Hepatic stellate cell (primary cell): ENCODE measurements at regions not wholly inside any gene's neighbourhood (a gene's known extent, or its start where the extent isn't known, plus 50 kb on each side); places are given as distances from the start of the nearest gene placed in this dataset.

Experiments
- DNase-seq: peaks from one replicate; pipeline ENCODE4 v3.0.0; 2011; ENCODE audit warnings: low spot score

DNA sequence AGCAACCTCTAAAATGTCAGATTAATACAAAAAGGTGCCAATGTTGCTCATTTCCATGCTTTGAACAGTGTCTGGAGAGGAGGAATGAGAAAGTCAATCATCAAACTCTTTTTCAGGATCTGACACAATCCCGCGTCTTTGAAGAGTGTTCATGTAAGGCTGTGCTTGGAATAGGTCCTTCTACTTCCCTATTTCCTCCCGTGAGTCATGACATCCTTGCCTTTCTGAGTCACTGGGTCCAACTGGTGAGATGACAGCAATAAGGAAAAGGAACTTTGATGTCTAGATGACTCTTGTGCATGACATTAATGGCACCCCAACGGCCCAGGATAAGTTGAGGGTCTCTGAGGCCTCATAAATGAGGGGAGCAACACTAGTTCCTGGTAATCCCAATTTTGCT lies 109.0 kb upstream of the CELF4 start:
- no peak for DNase-seq

- no peak for DNase-seq
Measured at GRCh38 chr18:37673671-37674070, 108.1 kb upstream of the CELF4 start.

DNA sequence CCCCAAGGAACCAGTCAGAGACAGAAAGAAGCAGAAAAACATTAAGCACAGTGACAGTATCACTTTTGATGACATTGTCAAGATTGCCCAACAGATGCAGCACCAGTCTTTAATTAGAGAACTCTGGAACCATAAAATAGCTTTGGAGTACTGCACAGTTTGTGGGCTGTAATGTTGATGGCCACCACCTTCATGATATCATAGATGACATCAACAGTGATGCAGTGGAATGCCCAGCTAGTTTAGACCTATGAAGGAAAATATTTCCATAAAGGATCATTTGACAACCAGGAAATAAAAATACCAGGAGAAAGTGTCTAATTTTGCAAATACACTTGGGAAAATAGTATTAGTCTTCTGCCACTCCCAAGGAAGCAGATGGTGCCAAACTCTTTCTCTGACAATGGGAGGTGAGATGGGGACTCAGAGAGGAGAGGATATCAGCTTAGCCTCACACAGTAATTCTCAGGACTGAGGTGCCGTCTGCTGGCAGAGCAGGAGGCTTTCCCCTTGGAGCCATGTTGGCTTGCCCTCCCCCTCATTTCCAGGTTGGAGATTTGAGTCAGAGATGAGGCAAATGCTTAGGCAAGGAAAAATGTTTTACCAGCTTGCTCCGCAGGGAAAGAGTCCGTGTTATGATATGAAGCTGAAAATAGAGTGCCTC lies 107.5 kb upstream of the CELF4 start:
- DNase-seq, result no peak

GRCh38 chr18:37672001-37672400 lies 106.4 kb upstream of the CELF4 start:
- no peak for DNase-seq

DNA sequence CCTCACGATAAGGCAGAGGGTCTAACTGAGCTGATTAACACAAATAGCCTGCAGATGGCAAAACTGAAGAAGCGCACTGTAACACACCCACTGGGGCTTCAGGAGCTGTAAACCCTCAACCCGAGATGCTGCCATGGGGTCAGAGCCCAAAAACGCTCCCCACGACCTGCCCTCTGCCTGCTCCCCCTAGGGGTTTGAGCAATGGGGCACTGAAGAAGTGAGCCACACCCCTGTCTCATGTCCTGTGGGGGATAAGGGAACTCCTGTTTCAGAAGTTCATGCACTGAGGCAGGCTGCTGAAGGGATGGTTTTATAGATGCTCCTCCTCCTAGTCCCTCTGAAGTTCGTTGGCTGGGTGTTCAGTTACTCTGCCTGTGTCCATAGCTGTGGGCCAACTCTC lies 105.9 kb upstream of the CELF4 start:
- no peak for DNase-seq

DNA sequence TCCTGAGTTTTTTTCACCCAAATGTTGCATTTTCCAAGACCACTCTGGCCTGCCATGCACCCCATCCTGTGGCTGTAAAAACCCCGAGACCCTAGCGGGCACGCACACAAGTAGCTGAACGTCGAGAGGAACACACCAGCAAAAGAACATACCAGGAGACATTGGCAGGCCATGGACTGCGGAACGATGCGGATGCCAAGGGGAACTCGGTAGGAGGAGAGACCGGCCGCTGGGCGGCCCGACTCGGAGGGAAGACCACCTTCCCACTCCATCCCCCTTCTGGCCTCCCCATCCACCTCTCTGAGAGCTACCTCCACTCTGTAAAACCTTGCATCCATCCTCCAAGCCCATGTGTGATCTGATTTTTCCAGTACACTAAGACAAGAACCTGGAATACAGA lies 105.5 kb upstream of the CELF4 start:
- DNase-seq, result no peak

DNA sequence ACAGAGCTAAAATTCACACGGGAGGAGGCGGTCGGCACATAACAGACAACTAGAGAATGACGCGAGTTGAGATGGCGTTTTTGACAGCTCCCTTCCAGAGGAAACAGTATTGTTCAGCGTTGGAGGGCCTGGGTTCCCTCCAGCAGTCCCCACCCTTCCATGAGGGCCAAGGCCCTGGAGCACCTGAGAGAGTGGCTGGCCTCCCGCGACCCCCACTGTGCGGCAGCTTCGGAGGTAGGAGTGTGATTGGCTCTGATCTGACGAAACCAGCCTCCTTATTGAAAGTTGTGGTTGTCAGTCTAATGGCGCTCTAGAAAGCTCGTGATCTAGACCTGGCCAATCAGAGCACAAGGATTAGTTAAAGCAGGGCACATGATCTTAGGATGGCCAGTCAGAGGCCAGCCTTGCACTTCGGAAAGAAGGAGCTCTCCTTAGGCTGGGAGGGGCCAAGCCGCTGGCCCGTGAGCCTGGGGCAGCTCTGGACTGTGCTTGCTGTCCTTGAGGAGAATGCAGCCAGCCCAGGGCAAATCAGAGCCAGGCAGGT lies 104.5 kb upstream of the CELF4 start:
- DNase-seq, result no peak

DNA sequence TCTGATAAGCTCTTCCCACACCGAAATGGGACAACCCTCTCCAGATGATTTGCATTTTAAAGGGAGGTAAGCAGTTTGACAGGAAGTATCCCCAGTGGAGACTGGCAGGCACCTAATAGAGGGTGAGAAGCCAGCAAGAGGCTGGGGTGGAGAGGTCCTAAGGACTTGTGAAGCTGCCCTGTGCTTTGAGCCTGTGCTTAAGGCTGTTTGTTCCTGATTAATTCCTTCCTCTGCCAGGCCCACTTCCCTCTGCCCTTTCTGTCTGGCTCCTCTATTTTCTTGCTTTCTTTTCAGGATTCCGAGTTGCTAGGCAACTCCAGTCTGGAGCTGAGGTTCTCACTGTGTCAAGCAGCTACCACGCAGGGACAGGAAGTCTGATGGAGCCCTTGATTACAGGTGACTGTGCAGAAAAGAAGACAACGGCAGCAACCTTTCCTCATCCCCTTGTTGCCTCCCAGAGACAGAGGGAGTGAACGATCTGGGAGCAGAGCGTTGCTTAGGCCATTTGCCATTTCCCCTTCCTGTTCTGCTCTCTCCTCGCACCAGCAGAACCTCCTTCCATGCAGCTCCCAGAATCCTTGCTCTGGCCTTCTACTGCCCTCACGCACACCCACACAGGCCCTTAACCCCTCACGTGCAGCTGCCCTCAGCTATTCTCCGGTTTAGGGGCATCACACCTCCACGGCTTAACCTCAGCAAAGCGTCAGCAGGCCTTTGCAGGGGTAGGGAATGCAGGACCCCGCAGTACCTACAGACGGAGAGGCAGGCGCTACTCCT lies 103.6 kb upstream of the CELF4 start:
- DNase-seq, result no peak

DNA sequence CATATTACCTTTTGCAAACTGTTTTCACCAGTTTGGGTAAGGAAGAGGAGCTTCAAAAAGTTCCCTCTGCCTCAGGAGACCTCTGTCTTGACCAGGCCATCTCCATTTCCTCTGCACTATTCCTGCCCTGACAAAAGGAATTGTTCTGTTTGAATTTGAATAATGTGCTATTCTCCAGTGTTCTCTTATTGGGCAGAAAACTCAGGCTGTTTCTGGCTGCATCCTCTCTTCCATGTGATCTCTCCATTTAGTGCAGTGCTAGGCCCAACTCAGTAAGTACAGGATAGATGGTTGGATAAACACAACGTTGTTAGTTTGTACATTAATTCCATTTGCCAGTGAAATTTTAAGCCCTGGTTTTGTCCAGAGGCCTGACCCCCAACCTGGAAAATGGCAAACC lies 102.2 kb upstream of the CELF4 start:
- no peak for DNase-seq

DNA sequence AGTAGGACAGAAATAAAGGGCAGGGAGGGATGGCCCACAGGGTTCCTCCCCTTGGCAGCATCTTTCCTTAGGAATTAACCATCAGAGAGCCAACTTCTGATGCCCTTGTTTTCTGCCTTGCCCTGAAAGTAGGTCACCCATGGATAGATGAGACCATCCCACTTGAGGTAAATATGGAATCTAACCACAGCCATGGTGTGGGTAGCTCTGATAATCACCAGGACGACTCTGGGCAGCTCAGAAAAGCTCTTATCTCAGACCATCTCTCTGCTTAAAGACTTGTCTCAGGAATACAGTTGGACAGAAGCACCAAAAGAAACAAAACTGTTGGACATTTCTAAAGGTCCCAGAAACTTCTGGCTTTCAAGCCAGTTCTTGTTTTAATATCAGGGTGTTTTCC lies 101.4 kb upstream of the CELF4 start:
- no peak for DNase-seq

DNA sequence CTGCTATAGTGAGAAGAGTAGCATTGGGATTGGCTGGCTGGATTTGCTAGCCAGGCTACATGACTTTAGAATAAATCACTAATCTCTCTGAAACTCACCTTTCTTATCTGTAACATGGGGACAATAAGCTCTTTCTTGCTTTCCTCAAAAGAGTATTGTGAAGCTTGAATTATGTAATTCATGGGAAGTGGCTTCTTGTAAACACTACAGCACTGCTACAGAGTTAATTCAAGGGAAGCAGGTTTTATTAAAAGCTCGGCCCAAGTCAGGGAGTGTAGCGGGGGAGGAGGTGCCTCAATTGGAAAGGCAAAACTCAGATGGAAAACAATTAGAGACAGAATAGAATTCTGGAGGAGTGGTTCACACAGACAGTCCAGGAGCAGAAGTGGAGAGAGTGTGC lies 100.9 kb upstream of the CELF4 start:
- no peak for DNase-seq

DNA sequence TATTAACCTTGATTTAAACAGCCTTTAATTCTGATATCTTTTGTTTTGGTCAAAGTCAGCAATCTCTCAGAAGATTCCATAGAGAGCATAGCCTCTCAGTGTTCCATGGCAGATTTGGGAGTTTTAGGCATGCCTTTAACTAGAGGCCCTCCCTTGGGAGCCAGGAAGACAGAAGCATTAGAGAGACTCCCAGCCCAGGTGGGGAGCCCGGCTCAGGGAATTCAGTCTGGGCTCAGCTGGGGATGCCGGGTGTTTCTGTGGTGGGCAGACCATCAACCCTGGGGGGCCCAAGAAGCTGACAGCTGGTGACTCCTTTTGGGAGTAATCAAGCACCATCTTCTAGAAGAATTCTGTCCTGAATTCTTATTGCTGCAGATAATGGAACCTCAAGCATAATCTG lies 99.7 kb upstream of the CELF4 start:
- DNase-seq, result no peak

DNA sequence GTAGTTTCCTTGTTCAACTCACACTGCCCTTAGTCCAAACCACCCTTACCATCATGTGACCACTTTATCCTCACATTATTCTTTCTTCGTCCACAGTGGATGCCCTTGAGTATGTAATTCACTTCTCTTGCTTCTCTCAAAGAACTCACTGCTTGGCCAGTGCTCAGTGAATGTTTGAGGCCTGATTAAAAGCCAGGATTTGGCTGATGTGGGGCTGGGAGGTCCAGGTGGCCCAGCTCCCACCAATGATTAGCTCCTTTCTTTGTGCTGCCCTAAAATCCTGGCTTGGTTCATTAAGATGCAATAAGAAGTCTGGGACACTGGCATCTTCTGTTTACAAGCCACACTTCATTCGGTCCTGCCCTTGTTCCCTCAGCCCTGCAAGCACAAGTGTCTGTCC lies 97.8 kb upstream of the CELF4 start:
- DNase-seq, result no peak

DNA sequence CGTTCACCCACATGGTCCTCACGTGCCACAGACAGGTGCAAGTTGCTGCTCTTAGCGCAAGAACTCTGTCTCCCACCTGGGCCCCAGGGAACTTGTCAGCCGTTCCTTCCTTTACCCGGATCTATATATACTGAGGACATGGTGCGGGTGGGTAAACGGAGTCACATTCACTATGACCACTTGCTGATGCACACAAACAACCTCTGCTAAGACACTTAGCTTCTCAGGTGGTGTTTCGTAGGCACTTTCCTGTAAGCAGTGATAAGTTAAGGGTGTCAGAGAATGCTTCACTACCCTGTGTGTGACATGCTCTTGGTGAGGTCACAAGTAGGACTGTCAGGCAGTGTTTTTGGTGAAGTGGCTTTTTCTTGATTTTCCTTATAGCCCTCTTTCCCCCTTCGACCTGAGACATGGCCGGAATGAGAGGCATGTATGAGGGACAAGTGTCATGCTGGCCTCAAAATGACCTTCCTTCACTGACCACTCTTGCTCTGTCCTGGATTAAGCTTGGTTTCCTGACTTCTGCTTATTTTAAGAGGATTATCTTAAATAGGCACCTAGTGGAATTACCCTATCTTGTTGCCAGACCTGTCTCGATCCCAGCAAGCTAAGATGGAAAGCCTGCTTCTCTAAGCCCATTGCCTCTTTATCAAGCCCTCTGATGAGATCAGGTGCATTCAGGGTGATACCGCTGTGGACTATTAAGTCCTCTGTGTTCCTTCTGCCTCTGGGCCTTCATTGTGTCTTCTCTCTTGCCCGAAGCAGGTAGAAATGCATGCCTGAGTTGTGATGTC lies 97.1 kb upstream of the CELF4 start:
- DNase-seq, result no peak

- no peak for DNase-seq
Measured at GRCh38 chr18:37662099-37662498, 96.5 kb upstream of the CELF4 start.

DNA sequence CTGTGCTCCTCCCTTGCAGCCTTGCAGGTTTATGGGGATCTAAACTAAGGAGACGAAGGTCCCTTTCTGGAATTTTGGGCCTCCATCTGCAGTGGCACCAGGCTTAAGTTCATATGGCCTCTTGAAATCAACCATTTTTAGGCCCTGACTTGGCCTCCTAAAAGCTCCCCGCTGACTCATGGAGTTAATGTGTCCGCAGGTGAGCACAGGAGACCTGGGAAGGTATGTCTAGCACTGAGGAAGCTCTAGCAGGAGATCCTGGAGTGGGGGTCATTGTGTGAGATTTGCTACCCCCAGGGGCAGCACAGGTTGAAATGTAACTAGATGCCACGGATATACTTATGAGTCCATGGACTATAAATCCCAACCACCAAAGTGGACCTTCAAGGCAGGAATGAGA lies 95.9 kb upstream of the CELF4 start:
- DNase-seq, result no peak

DNA sequence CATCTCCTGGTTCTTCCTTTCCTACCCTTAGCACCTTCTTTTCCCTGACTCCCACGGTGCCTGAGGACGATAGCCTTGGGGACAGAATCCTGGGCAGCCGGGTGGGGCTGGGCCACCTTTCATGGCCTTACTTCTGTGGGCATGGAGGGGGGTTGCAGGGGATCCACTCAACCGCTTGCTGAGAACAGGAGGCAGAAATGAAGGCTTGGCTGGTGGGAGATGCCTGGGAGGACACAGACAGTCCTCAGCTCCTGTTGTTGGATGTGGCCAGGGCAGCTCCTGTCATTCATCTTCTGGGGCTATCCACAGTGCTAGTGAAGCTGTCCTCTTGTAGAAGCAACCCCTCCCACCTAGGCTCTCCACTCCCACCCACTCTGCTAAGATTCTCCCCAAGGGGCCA lies 95.5 kb upstream of the CELF4 start:
- no peak for DNase-seq

DNA sequence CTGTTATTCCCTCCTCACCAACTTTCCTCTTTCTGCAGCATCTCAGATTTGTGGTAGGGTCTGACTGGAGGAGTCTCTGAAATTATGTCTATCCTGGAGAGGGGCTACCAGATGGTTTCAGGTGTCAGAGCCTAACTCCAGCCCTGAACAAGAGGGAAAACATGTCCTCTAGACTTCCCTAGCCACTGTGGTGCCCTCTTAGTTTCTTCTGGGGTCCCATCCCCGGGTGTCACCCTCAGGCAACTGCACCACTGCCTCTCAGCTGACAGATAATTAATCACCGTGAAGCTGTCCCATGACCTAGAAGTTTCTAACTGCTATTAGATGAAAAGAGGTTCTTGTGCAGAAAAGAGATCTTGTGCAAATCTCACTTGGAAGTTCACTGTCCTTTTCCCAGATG lies 95.1 kb upstream of the CELF4 start:
- DNase-seq, result no peak

DNA sequence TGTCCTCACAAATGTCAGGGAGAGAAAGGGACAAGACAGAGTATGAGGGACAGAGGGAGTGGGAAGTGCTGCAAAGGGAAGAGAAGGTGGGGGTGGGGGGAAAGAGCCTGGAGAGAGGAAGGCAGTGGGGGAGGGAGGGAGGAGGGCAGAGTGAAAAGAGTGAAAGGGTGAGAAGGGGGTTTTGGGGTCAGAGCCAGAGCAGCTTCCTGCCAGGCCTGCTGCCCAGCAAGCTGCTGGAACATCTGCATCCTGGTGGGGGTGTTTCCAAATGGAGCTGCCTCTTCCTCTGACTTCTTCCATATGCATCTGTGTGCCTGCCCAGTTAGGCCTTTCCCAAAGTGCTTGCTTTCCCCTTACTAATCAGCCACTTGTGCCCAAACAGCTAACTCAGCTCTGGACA lies 94.3 kb upstream of the CELF4 start:
- no peak for DNase-seq

DNA sequence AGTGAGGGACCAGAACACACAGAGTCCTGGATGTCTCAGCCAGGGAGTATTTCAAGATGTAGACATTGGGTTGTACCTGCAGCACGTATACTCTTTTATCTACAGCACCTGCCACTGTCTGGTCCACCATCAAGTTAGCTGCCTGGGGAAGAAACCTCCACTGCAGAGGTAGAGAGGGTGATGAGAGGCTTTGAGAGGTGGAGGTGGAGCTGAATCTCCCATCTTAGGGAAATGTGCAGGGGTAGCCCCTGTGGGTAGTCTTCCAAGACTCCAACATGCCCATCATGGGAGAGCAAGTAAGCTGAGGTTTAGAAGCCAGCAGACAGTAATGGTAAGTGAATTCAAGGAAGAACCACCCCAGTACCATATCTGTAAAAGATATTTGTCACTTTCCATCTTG lies 93.3 kb upstream of the CELF4 start:
- no peak for DNase-seq

DNA sequence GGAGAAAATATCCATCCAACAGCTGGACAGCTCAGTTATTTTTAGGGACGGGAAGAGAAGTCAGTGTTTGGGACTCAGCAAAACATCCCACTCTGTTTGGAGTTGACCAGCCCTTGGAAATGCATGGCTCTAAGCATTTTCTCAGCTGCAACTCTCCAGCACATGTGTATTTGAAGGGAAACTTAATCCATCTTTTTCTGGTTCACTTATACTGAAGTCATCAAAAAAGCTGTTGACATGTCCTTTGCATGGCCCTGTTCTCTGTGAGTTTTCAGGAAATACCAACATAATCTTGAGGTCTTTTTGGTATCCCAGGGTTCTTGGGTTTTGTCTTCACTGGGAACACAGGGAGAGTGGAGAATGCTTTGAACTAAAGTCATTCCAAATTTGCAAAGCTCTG lies 91.9 kb upstream of the CELF4 start:
- DNase-seq, result no peak

DNA sequence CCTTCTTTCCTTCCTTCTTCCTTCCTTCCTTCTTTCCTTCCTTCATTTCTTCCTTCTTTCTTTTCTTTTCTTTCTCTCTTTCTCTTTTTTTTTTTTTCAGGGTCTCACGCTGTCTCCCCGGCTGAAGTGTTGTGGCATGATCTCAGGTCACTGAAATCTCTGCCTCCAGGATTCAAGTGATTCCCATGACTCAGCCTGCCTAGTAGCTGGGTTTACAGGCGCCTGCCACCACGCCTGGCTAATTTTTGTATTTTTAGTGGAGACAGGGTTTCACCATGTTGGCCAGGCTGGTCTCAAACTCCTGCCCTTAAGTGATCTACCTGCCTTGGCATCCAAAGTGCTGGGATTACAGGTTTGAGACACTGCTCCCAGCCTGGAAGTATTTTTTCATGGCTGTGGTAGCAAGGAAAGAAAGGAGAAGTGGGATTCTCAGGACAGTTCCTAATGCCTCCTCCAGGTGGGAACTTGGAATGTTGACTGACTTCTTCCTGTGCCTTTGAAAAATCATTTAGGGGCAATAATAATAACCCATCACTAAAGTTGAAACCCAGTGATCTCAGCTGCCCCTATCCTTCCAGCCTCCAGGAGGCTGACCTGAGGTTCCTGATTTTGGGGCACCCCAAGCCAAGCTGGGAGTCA lies 89.3 kb upstream of the CELF4 start:
- DNase-seq, result no peak

- no peak for DNase-seq
Measured at GRCh38 chr18:37654034-37654433, 88.4 kb upstream of the CELF4 start.
